T-helper 17 cell (primary cell): ENCODE measurements at regions not wholly inside any gene's neighbourhood (a gene's known extent, or its start where the extent isn't known, plus 50 kb on each side); places are given as distances from the start of the nearest gene placed in this dataset.

ENCODE experiments used
- ATAC-seq: fragments of 150-1000 bp; cut with Tn5 transposase; 2 replicates; pipeline ENCODE4 v1.10.0; 2021; ENCODE audit warnings: mild to moderate bottlenecking, moderate library complexity
- DNase-seq, 3 donors: peaks; one replicate each; pipeline versions ENCODE4 v3.0.0 to v3.0.0-alpha.2; 2020 to 2021
- H3K9me3 ChIP-seq: one replicate; pipeline ENCODE4 v1.7.0; 2013; ENCODE audit warnings: low read length, mild to moderate bottlenecking; ENCODE audit not compliant: control insufficient read depth, poor library complexity, severe bottlenecking
- H3K27ac Mint-ChIP-seq: one replicate; pipeline ENCODE4 v1.8.0; 2022; ENCODE audit warnings: mild to moderate bottlenecking, moderate library complexity, mixed read lengths
- H3K27me3 Mint-ChIP-seq: one replicate; pipeline ENCODE4 v1.8.0; 2022; ENCODE audit warnings: mixed read lengths
- H3K36me3 Mint-ChIP-seq: one replicate; pipeline ENCODE4 v1.8.0; 2022; ENCODE audit warnings: low read depth, mixed read lengths
- H3K4me1 Mint-ChIP-seq: one replicate; pipeline ENCODE4 v1.8.0; 2022; ENCODE audit warnings: mild to moderate bottlenecking, mixed read lengths
- H3K4me3 Mint-ChIP-seq: one replicate; pipeline ENCODE4 v1.8.0; 2022; ENCODE audit warnings: mild to moderate bottlenecking, moderate library complexity, mixed read lengths

GRCh38 chr21:15264084-15264665 is 199.4 kb upstream of the NRIP1 start:
- H3K36me3 Mint-ChIP-seq: no peaks in the 10 kb centered on the region
- no peak overlapping the region for H3K27ac Mint-ChIP-seq
- no peak for DNase-seq
- no peak overlapping the region for H3K4me3 Mint-ChIP-seq
- ATAC-seq: no peak
- H3K27me3 Mint-ChIP-seq: no peaks in the 10 kb centered on the region
- H3K9me3 ChIP-seq: no peaks in the 10 kb centered on the region
- H3K4me1 Mint-ChIP-seq: no peaks in the 10 kb centered on the region

DNA sequence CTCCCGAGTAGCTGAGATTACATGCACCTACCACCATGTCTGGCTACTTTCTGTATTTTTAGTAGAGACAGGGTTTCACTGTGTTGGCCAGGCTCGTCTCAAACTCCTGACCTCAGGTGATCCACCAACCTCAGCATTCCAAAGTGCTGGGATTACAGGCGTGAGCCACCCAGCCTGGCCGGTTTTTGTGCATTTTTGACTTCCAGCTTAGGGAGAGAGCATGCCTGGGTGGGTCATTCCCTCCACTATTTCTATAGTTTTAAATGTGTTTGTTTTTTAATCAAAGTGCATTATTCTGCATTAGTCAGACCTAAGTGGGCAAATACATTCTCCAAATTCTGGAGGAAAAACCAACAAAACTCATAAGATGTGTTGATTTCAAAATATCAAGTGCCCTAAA is 207.4 kb upstream of the NRIP1 start:
- no peaks in the 10 kb centered on the region for H3K9me3 ChIP-seq
- no peak for ATAC-seq
- Mint-ChIP-seq H3K4me3 (no peak overlapping the region), H3K36me3 (peaks cover 2% of the 10 kb centered on the region), H3K27ac (no peak overlapping the region), H3K4me1 (peaks cover 3% of the 10 kb centered on the region), H3K27me3 (peaks cover 15% of the 10 kb centered on the region)
- no peak for DNase-seq

- H3K9me3 ChIP-seq: no peaks in the 10 kb centered on the region
- peaks cover 3% of the 10 kb centered on the region for H3K4me1 Mint-ChIP-seq
- H3K36me3 Mint-ChIP-seq: peaks cover 2% of the 10 kb centered on the region
- no peak for ATAC-seq
- peaks cover 15% of the 10 kb centered on the region for H3K27me3 Mint-ChIP-seq
- H3K4me3 Mint-ChIP-seq: no peak overlapping the region
- H3K27ac Mint-ChIP-seq: no peak overlapping the region
- DNase-seq: no peak
These were observed 207.8 kb upstream of the NRIP1 start for GRCh38 chr21:15272591-15272990.

GRCh38 chr21:15273244-15273643 is 208.4 kb upstream of the NRIP1 start:
- H3K9me3 ChIP-seq: no peaks in the 10 kb centered on the region
- H3K4me3 Mint-ChIP-seq: no peak overlapping the region
- DNase-seq (no peak), ATAC-seq (no peak)
- H3K27me3 Mint-ChIP-seq: peaks cover 17% of the 10 kb centered on the region
- H3K36me3 Mint-ChIP-seq: peaks cover 2% of the 10 kb centered on the region
- H3K4me1 Mint-ChIP-seq: peaks cover 3% of the 10 kb centered on the region
- no peak overlapping the region for H3K27ac Mint-ChIP-seq

GRCh38 chr21:15274701-15275485 is 210.1 kb upstream of the NRIP1 start:
- H3K9me3 ChIP-seq: no peaks in the 10 kb centered on the region
- DNase-seq (no peak), ATAC-seq (no peak)
- Mint-ChIP-seq H3K4me3 (no peak overlapping the region), H3K27me3 (peaks cover 17% of the 10 kb centered on the region), H3K4me1 (peaks cover 2% of the 10 kb centered on the region), H3K27ac (no peak overlapping the region), H3K36me3 (peaks cover under 1% of the 10 kb centered on the region)

DNA sequence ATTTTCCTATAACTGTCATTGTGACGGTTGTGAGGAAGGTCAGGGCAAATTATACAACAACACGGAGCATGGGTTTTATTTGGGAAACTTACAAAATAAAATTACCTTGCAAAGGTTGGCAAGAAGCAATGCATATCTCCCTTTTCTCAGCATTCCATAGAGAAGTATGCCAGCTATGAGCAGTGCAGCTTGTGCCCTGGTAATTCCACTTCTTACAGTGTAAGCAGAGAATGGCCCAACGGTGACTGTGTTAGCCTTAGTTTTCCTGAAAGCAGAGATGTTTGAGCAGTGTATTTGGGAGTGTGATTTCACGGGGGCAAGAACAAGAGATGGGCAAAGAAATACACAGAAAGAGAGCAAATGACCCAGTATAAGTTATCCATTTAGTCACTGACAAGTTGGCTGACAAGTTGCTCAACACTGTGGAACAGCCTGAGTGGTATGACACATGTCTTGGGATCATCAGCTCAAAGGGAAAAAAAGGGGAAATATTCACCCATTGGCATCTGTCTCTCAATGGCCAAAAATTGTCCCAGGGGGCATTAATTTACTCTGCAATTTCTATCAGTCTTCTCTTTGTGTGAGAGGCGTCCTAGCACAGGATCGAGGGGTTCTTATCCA is 210.9 kb upstream of the NRIP1 start:
- H3K4me1 Mint-ChIP-seq: peaks cover 2% of the 10 kb centered on the region
- H3K9me3 ChIP-seq: no peaks in the 10 kb centered on the region
- peaks cover 14% of the 10 kb centered on the region for H3K27me3 Mint-ChIP-seq
- DNase-seq: no peak
- no peak overlapping the region for H3K4me3 Mint-ChIP-seq
- H3K27ac Mint-ChIP-seq: no peak overlapping the region
- H3K36me3 Mint-ChIP-seq: no peaks in the 10 kb centered on the region
- ATAC-seq: no peak

- Mint-ChIP-seq H3K27ac (no peak overlapping the region), H3K4me1 (peaks cover 2% of the 10 kb centered on the region), H3K36me3 (no peaks in the 10 kb centered on the region), H3K4me3 (no peak overlapping the region), H3K27me3 (peaks cover 14% of the 10 kb centered on the region)
- DNase-seq (no peak), ATAC-seq (no peak)
- no peaks in the 10 kb centered on the region for H3K9me3 ChIP-seq
These were observed 211.4 kb upstream of the NRIP1 start for GRCh38 chr21:15276243-15276642.

DNA sequence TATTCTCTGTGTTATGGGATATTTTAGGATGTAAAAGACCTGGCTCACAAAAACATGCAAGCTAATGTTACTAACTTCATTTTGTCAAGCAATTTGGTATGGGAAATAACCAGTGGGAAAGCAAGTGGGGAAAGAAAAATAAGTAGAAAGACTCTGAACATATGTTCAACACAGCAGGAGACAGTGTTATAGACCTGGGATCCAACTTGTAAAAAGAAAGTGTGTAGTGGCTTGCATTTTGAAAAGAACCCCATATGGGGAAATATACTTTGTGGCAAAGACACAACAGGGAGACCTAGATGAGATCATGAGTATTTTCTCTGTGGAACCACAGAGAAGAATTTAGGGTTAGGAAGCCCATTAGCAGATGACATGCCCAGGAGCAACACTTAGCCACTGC is 212.7 kb upstream of the NRIP1 start:
- Mint-ChIP-seq H3K27ac (no peak overlapping the region), H3K36me3 (no peaks in the 10 kb centered on the region), H3K4me3 (no peak overlapping the region), H3K27me3 (peaks cover 14% of the 10 kb centered on the region), H3K4me1 (peaks cover 2% of the 10 kb centered on the region)
- DNase-seq (no peak), ATAC-seq (no peak)
- no peaks in the 10 kb centered on the region for H3K9me3 ChIP-seq

DNA sequence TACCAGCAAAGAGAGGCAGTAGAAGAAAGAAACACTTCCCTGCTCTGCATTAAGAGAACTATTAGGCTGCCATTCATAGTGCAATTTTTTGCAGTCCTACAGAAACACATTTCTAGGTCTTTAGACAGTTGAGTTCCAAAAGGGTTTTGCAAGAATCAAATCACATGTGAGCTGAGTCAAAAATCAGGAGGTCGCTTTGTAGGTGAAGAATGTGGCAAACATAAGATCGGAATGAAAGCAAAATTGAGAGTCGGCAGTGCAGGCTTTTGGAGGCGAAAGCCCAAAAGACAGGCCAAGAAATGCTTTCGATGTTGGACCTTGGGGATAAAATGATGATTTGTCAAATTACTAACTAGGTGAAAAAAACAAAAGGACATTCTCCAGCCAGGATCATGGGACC is 213.5 kb upstream of the NRIP1 start:
- Mint-ChIP-seq H3K36me3 (no peaks in the 10 kb centered on the region), H3K27me3 (peaks cover 14% of the 10 kb centered on the region), H3K4me3 (no peak overlapping the region), H3K4me1 (peaks cover 2% of the 10 kb centered on the region), H3K27ac (no peak overlapping the region)
- no peaks in the 10 kb centered on the region for H3K9me3 ChIP-seq
- ATAC-seq: no peak
- DNase-seq: no peak

DNA sequence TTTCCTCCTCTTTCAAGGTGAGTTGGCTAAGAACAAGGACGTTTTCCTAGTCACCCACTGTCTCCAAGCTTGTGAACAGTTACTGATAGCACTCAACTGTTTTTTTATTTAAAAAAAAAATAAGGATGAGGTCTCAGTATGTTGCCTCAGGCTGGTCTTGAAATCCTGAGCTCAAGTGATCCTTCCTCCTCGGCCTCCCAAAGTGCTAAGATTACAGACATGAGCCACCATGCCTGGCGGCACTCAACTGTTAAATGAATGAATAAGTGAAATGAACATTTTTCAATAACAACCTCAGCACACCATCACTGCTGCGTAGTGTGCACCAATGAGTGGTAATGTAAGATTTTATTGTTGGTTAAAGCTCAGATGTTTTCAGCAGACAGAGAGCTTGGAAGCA is 214.1 kb upstream of the NRIP1 start:
- Mint-ChIP-seq H3K4me3 (no peak overlapping the region), H3K4me1 (peaks cover 2% of the 10 kb centered on the region), H3K27me3 (peaks cover 14% of the 10 kb centered on the region), H3K27ac (no peak overlapping the region), H3K36me3 (no peaks in the 10 kb centered on the region)
- no peaks in the 10 kb centered on the region for H3K9me3 ChIP-seq
- DNase-seq (no peak), ATAC-seq (no peak)

GRCh38 chr21:15279482-15279881 is 214.7 kb upstream of the NRIP1 start:
- ATAC-seq (no peak), DNase-seq (no peak)
- Mint-ChIP-seq H3K27me3 (peaks cover 14% of the 10 kb centered on the region), H3K4me1 (peaks cover 2% of the 10 kb centered on the region), H3K36me3 (no peaks in the 10 kb centered on the region), H3K27ac (no peak overlapping the region), H3K4me3 (no peak overlapping the region)
- H3K9me3 ChIP-seq: no peaks in the 10 kb centered on the region

DNA sequence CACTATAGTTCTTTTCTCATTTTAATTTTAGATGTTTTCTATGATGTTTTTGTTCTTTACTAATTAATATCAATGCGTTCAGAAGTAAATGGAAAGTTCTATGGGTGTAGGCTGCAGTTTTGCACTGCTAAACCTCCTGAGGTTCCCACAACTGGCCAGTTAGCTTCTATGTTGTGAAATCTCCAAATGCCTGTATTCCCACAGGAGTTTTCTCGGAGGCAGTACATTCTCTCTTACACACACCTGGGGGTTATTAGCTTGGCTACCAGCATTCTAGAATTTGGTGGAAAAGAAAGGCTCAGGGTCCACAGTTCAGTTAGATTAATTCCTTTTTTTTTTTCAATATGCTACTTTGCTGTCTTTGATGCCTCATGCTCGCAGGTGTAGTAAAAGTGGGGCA is 216.9 kb upstream of the NRIP1 start:
- no peaks in the 10 kb centered on the region for H3K36me3 Mint-ChIP-seq
- no peaks in the 10 kb centered on the region for H3K9me3 ChIP-seq
- H3K27me3 Mint-ChIP-seq: peaks cover 4% of the 10 kb centered on the region
- no peak overlapping the region for H3K4me3 Mint-ChIP-seq
- no peak for ATAC-seq
- no peak overlapping the region for H3K27ac Mint-ChIP-seq
- DNase-seq: no peak
- H3K4me1 Mint-ChIP-seq: peaks cover 2% of the 10 kb centered on the region

DNA sequence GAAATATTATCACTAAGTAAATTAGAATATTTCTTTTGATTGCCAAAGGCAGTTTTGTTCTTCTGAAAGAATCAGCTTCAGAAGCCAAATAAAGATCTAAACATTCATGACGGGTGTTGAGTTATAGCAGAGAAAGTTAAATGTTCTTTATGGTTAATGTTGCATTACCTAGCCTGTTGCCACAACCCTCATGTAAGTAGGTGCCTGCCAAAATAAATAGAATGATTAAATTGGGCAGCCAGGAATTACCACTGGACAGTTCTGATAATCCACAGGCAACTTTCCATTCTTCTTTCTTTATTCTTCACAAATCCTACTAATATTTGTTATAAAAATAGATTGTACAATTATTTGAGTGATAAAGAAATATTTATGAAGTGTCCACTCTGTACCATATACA is 217.9 kb upstream of the NRIP1 start:
- Mint-ChIP-seq H3K27me3 (peaks cover 4% of the 10 kb centered on the region), H3K4me3 (no peak overlapping the region), H3K36me3 (no peaks in the 10 kb centered on the region), H3K27ac (no peak overlapping the region), H3K4me1 (peaks cover 2% of the 10 kb centered on the region)
- no peak for DNase-seq
- no peaks in the 10 kb centered on the region for H3K9me3 ChIP-seq
- ATAC-seq: no peak

GRCh38 chr21:15283138-15283537 is 218.3 kb upstream of the NRIP1 start:
- ATAC-seq (no peak), DNase-seq (no peak)
- Mint-ChIP-seq H3K4me1 (peaks cover 2% of the 10 kb centered on the region), H3K27ac (no peak overlapping the region), H3K4me3 (no peak overlapping the region), H3K27me3 (peaks cover 3% of the 10 kb centered on the region), H3K36me3 (no peaks in the 10 kb centered on the region)
- no peaks in the 10 kb centered on the region for H3K9me3 ChIP-seq
